Common myeloid progenitor, CD34-positive (primary cell): ENCODE measurements at regions not wholly inside any gene's neighbourhood (a gene's known extent, or its start where the extent isn't known, plus 50 kb on each side); places are given as distances from the start of the nearest gene placed in this dataset.

ENCODE experiments used
- CTCF ChIA-PET: fragments of 350-600 bp; sonication (Branson Sonifier 250); formaldehyde crosslinking; loops from one replicate; lab custom pipeline; 2021; ENCODE audit warnings: antibody characterized with exemption; lab: Charles Lee
- POLR2A ChIA-PET: fragments of 350-600 bp; sonication (Branson Sonifier 250); formaldehyde crosslinking; loops from one replicate; lab custom pipeline; 2021; ENCODE audit warnings: antibody characterized with exemption; lab: Charles Lee
- DNase-seq, 3 donors: peaks; one replicate each; pipeline versions ENCODE4 v3.0.0 to v3.0.0-alpha.2; 2013
- H3K27ac ChIP-seq, 2 experiments: 1 replicate in 1 of 2; 2 replicates in 1 of 2; pipeline ENCODE4 v1.7.0; 2013; ENCODE audit warnings: inconsistent platforms in 2 of 2, low read length in 2 of 2, mild to moderate bottlenecking in 2 of 2, low read depth in 1 of 2, moderate library complexity in 1 of 2; ENCODE audit not compliant: severe bottlenecking in 2 of 2, insufficient read depth in 1 of 2, poor library complexity in 1 of 2
- H3K27me3 ChIP-seq, 5 experiments: replicated peaks in 2 of 5; 1 replicate in 3 of 5; 2 replicates in 2 of 5; pipeline versions ENCODE4 v1.6.1 to v1.7.0; 2013; ENCODE audit warnings: low read length in 4 of 5, mild to moderate bottlenecking in 2 of 5, moderate library complexity in 2 of 5, inconsistent platforms in 1 of 5; ENCODE audit not compliant: insufficient read depth in 5 of 5, control insufficient read depth in 4 of 5
- H3K36me3 ChIP-seq, 4 experiments: 1 replicate in 2 of 4; 2 replicates in 2 of 4; pipeline versions ENCODE4 v1.6.1 to v1.7.0; 2013; ENCODE audit warnings: low read length in 3 of 4, control low read depth in 1 of 4, mild to moderate bottlenecking in 1 of 4; ENCODE audit not compliant: control insufficient read depth in 4 of 4, insufficient read depth in 4 of 4
- H3K4me1 ChIP-seq, 4 experiments: 1 replicate in 3 of 4; 2 replicates in 1 of 4; pipeline versions ENCODE4 v1.6.1 to v1.7.1; 2013; ENCODE audit warnings: low read length in 3 of 4, mild to moderate bottlenecking in 3 of 4, control low read depth in 1 of 4, inconsistent platforms in 1 of 4, moderate library complexity in 1 of 4; ENCODE audit not compliant: control insufficient read depth in 4 of 4, insufficient read depth in 4 of 4; ENCODE audit errors: control extremely low read depth in 1 of 4
- H3K4me3 ChIP-seq, 7 experiments: 1 replicate in 4 of 7; 2 replicates in 3 of 7; pipeline versions ENCODE4 v1.5.1 to v1.7.0; 2013; ENCODE audit warnings: mild to moderate bottlenecking in 7 of 7, low read length in 6 of 7, moderate library complexity in 6 of 7, inconsistent platforms in 2 of 7, low read depth in 2 of 7, control low read depth in 1 of 7; ENCODE audit not compliant: insufficient read depth in 4 of 7, control insufficient read depth in 1 of 7; ENCODE audit errors: extremely low read depth in 1 of 7
- H3K9me3 ChIP-seq, 5 experiments: 1 replicate in 4 of 5; 2 replicates in 1 of 5; pipeline versions ENCODE4 v1.6.1 to v1.7.1; 2013; ENCODE audit warnings: low read length in 4 of 5, mild to moderate bottlenecking in 2 of 5, inconsistent platforms in 1 of 5, low read depth in 1 of 5, moderate library complexity in 1 of 5; ENCODE audit not compliant: control insufficient read depth in 4 of 5, insufficient read depth in 2 of 5; ENCODE audit errors: control extremely low read depth in 1 of 5
- WGBS: methylation state at CpG from one replicate; pipeline ENCODE4 v1.1.5; 2013; ENCODE audit not compliant: insufficient coverage; 5-methylcytosine and 5-hydroxymethylcytosine counted together

- ChIA-PET POLR2A (no interaction called here), CTCF (interaction anchor here (1.2 kb wide), 1 partner anchor 48 kb away, joined by 3 read pairs; no protein-coding TSS in a partner anchor)
- Histone ChIP-seq H3K27ac (no peak overlapping the region), H3K36me3 (no peaks in the 10 kb centered on the region), H3K4me3 (no peak overlapping the region), H3K27me3 (no peaks in the 10 kb centered on the region), H3K9me3 (peaks cover 0 to 3% (median 0%) of the 10 kb centered on the region in 5 experiments), H3K4me1 (no peaks in the 10 kb centered on the region)
- DNase-seq: no peak
- WGBS: no CpG with 5 or more reads among the region's 3 CpGs
Observed at GRCh38 chr5:4815002-4815401, 325.1 kb upstream of the ADAMTS16 start.

GRCh38 chr5:4817767-4818166 lies 322.4 kb upstream of the ADAMTS16 start:
- no peak for DNase-seq
- CTCF ChIA-PET: no interaction called here
- WGBS: no CpG with 5 or more reads among the region's 2 CpGs
- POLR2A ChIA-PET: no interaction called here
- H3K4me1 ChIP-seq: no peaks in the 10 kb centered on the region
- no peak overlapping the region for H3K4me3 ChIP-seq
- H3K9me3 ChIP-seq: peaks cover 0 to 3% (median 0%) of the 10 kb centered on the region in 5 experiments
- H3K27me3 ChIP-seq: no peaks in the 10 kb centered on the region
- H3K36me3 ChIP-seq: no peaks in the 10 kb centered on the region
- H3K27ac ChIP-seq: no peak overlapping the region

- ChIA-PET CTCF (no interaction called here), POLR2A (no interaction called here)
- Histone ChIP-seq H3K27me3 (no peaks in the 10 kb centered on the region), H3K27ac (no peak overlapping the region), H3K4me3 (no peak overlapping the region), H3K36me3 (no peaks in the 10 kb centered on the region), H3K4me1 (no peaks in the 10 kb centered on the region), H3K9me3 (no peaks in the 10 kb centered on the region)
- WGBS: no CpG with 5 or more reads among the region's 1 CpG
- DNase-seq: no peak
Observed at GRCh38 chr5:4831325-4831724, 308.8 kb upstream of the ADAMTS16 start.

GRCh38 chr5:4832471-4832870 lies 307.7 kb upstream of the ADAMTS16 start:
- Histone ChIP-seq H3K4me1 (no peaks in the 10 kb centered on the region), H3K36me3 (no peaks in the 10 kb centered on the region), H3K9me3 (no peaks in the 10 kb centered on the region), H3K4me3 (no peak overlapping the region), H3K27ac (no peak overlapping the region), H3K27me3 (no peaks in the 10 kb centered on the region)
- CTCF ChIA-PET: interaction anchor here (1.0 kb wide), 1 partner anchor 46 kb away, joined by 3 read pairs; no protein-coding TSS in a partner anchor
- POLR2A ChIA-PET: no interaction called here
- WGBS: 72% methylated on average over 5 of the region's 5 CpGs
- DNase-seq: no peak

- POLR2A ChIA-PET: no interaction called here
- WGBS: no CpG with 5 or more reads among the region's 4 CpGs
Observed at GRCh38 chr5:4833104-4833738, 306.9 kb upstream of the ADAMTS16 start.

GRCh38 chr5:4837489-4838058 lies 302.6 kb upstream of the ADAMTS16 start:
- ChIA-PET POLR2A (no interaction called here), CTCF (no interaction called here)

More at GRCh38 chr5:4833104-4833738, 306.9 kb upstream of the ADAMTS16 start:
- no peak for DNase-seq
- CTCF ChIA-PET: no interaction called here
- H3K27me3 ChIP-seq: no peaks in the 10 kb centered on the region
- H3K27ac ChIP-seq: no peak overlapping the region
- H3K4me3 ChIP-seq: no peak overlapping the region
- H3K9me3 ChIP-seq: no peaks in the 10 kb centered on the region
- H3K4me1 ChIP-seq: no peaks in the 10 kb centered on the region
- H3K36me3 ChIP-seq: no peaks in the 10 kb centered on the region

GRCh38 chr5:4845221-4845620 lies 294.9 kb upstream of the ADAMTS16 start:
- Histone ChIP-seq H3K27me3 (no peaks in the 10 kb centered on the region), H3K27ac (no peak overlapping the region), H3K4me1 (no peaks in the 10 kb centered on the region), H3K9me3 (no peaks in the 10 kb centered on the region), H3K4me3 (no peak overlapping the region), H3K36me3 (no peaks in the 10 kb centered on the region)
- POLR2A ChIA-PET: no interaction called here
- CTCF ChIA-PET: no interaction called here
- no peak for DNase-seq
- WGBS: 92% methylated on average over 3 of the region's 3 CpGs

More at GRCh38 chr5:4837489-4838058, 302.6 kb upstream of the ADAMTS16 start:
- no peaks in the 10 kb centered on the region for H3K27me3 ChIP-seq
- no peaks in the 10 kb centered on the region for H3K36me3 ChIP-seq
- DNase-seq: no peak
- no peak overlapping the region for H3K27ac ChIP-seq
- no peak overlapping the region for H3K4me3 ChIP-seq
- H3K4me1 ChIP-seq: no peaks in the 10 kb centered on the region
- WGBS: 100% methylated on average over 8 of the region's 28 CpGs
- no peaks in the 10 kb centered on the region for H3K9me3 ChIP-seq
